H9 (cell line): ENCODE measurements at regions not wholly inside any gene's neighbourhood (a gene's known extent, or its start where the extent isn't known, plus 50 kb on each side); places are given as distances from the start of the nearest gene placed in this dataset.

Experiments
- DNase-seq: peaks from one replicate; pipeline ENCODE4 v3.0.0-alpha.2; 2017
- H2AFZ ChIP-seq: one replicate; pipeline ENCODE4 v1.6.1; 2013; ENCODE audit warnings: mild to moderate bottlenecking, low read length, control low read depth, moderate library complexity
- H2AK5ac ChIP-seq: 2 replicates; pipeline ENCODE4 v1.6.1; 2013; ENCODE audit warnings: low read length, control low read depth, mixed read lengths; ENCODE audit not compliant: insufficient read length
- H2BK120ac ChIP-seq: one replicate; pipeline ENCODE4 v1.6.1; 2013; ENCODE audit warnings: low read depth, mild to moderate bottlenecking, low read length, control low read depth, inconsistent platforms; ENCODE audit not compliant: poor library complexity, severe bottlenecking
- H2BK12ac ChIP-seq: 2 replicates; pipeline ENCODE4 v1.6.1; 2013; ENCODE audit warnings: low read length, control low read depth, mixed read lengths, low read depth; ENCODE audit not compliant: insufficient read length
- H2BK15ac ChIP-seq: 2 replicates; pipeline ENCODE4 v1.6.1; 2013; ENCODE audit warnings: low read depth, low read length, control low read depth
- H2BK20ac ChIP-seq: one replicate; pipeline ENCODE4 v1.6.1; 2013; ENCODE audit warnings: low read depth, mild to moderate bottlenecking, low read length, control low read depth, inconsistent platforms; ENCODE audit not compliant: poor library complexity, severe bottlenecking
- H2BK5ac ChIP-seq: 2 replicates; pipeline ENCODE4 v1.6.1; 2013; ENCODE audit warnings: low read length, control low read depth, mixed read lengths; ENCODE audit not compliant: insufficient read length
- H3K14ac ChIP-seq: 2 replicates; pipeline ENCODE4 v1.6.1; 2013; ENCODE audit warnings: low read length, control low read depth; ENCODE audit not compliant: insufficient read depth
- H3K18ac ChIP-seq: 2 replicates; pipeline ENCODE4 v1.6.1; 2013; ENCODE audit warnings: low read depth, mild to moderate bottlenecking, mixed read lengths, low read length, control low read depth; ENCODE audit not compliant: insufficient read length
- H3K23ac ChIP-seq: 2 replicates; pipeline ENCODE4 v1.6.1; 2013; ENCODE audit warnings: low read length, control low read depth, mixed read lengths, low read depth; ENCODE audit not compliant: insufficient read length
- H3K23me2 ChIP-seq: 2 replicates; pipeline ENCODE4 v1.6.1; 2013; ENCODE audit warnings: low read depth, mild to moderate bottlenecking, mixed read lengths, low read length, control low read depth; ENCODE audit not compliant: insufficient read length, poor library complexity, severe bottlenecking
- H3K27ac ChIP-seq: 2 replicates; pipeline ENCODE4 v1.5.1; 2013; ENCODE audit warnings: low read length, control low read depth, mixed read lengths, low read depth; ENCODE audit not compliant: insufficient read length
- H3K27me3 ChIP-seq: 2 replicates; pipeline ENCODE4 v1.6.1; 2013; ENCODE audit warnings: low read length, control low read depth, inconsistent platforms; ENCODE audit not compliant: insufficient read depth
- H3K4ac ChIP-seq: 2 replicates; pipeline ENCODE4 v1.6.1; 2013; ENCODE audit warnings: low read depth, mild to moderate bottlenecking, control low read depth, inconsistent platforms, low read length, moderate library complexity
- H3K4me1 ChIP-seq: 2 replicates; pipeline ENCODE4 v1.6.1; 2013; ENCODE audit warnings: low read length, control low read depth, inconsistent platforms; ENCODE audit not compliant: insufficient read depth
- H3K4me2 ChIP-seq: 2 replicates; pipeline ENCODE4 v1.6.1; 2013; ENCODE audit warnings: low read length, control low read depth, mixed read lengths; ENCODE audit not compliant: insufficient read length, insufficient read depth
- H3K56ac ChIP-seq: 2 replicates; pipeline ENCODE4 v1.6.1; 2013; ENCODE audit warnings: low read depth, mild to moderate bottlenecking, mixed read lengths, low read length, control low read depth; ENCODE audit not compliant: insufficient read length
- H3K79me1 ChIP-seq: 2 replicates; pipeline ENCODE4 v1.6.1; 2013; ENCODE audit warnings: low read depth, mild to moderate bottlenecking, moderate library complexity, low read length, control low read depth, inconsistent platforms; ENCODE audit not compliant: insufficient read depth, poor library complexity, severe bottlenecking
- H3K79me2 ChIP-seq: 2 replicates; pipeline ENCODE4 v1.6.1; 2013; ENCODE audit warnings: low read length, control low read depth, inconsistent platforms; ENCODE audit not compliant: insufficient read depth
- H3K9ac ChIP-seq: 2 replicates; pipeline ENCODE4 v1.6.1; 2013; ENCODE audit warnings: low read length, control low read depth, mixed read lengths; ENCODE audit not compliant: insufficient read length; ENCODE audit errors: extremely low read depth
- H3K9me3 ChIP-seq: one replicate; pipeline ENCODE4 v1.6.1; 2013; ENCODE audit warnings: low read depth, low read length, inconsistent platforms; ENCODE audit not compliant: control insufficient read depth
- H3T11ph ChIP-seq: one replicate; pipeline ENCODE4 v1.6.1; 2013; ENCODE audit warnings: mild to moderate bottlenecking, low read length, control low read depth, inconsistent platforms
- H4K20me1 ChIP-seq: one replicate; pipeline ENCODE4 v1.6.1; 2013; ENCODE audit not compliant: control insufficient read depth, insufficient read length, insufficient read depth
- H4K5ac ChIP-seq: 2 replicates; pipeline ENCODE4 v1.6.1; 2013; ENCODE audit warnings: low read depth, mild to moderate bottlenecking, mixed read lengths, low read length, control low read depth; ENCODE audit not compliant: insufficient read length
- H4K8ac ChIP-seq: replicated peaks from 2 replicates; pipeline ENCODE4 v1.6.1; 2013; ENCODE audit warnings: low read length, control low read depth, mixed read lengths, low read depth; ENCODE audit not compliant: insufficient read length
- H4K91ac ChIP-seq: 2 replicates; pipeline ENCODE4 v1.6.1; 2013; ENCODE audit warnings: low read depth, mild to moderate bottlenecking, moderate library complexity, mixed read lengths, low read length, control low read depth; ENCODE audit not compliant: insufficient read length
- H3K27ac Mint-ChIP-seq, 3 experiments: 2 replicates in 2 of 3; 3 replicates in 1 of 3; pipeline ENCODE4 v1.8.0; 2020 to 2021; ENCODE audit warnings: mixed read lengths in 3 of 3, mild to moderate bottlenecking in 1 of 3, moderate library complexity in 1 of 3
- H3K27me3 Mint-ChIP-seq: 2 replicates; pipeline ENCODE4 v1.8.0; 2021; ENCODE audit warnings: low read depth, mild to moderate bottlenecking, moderate library complexity, mixed read lengths
- H3K36me3 Mint-ChIP-seq, 3 experiments: 2 replicates in 2 of 3; 3 replicates in 1 of 3; pipeline ENCODE4 v1.8.0; 2020 to 2021; ENCODE audit warnings: low read depth in 3 of 3, mixed read lengths in 3 of 3; ENCODE audit not compliant: insufficient read depth in 1 of 3
- H3K4me1 Mint-ChIP-seq, 2 experiments: 2 replicates each; pipeline ENCODE4 v1.8.0; 2020; ENCODE audit warnings: mixed read lengths in 2 of 2
- H3K4me3 Mint-ChIP-seq, 2 experiments: 2 replicates in 1 of 2; 3 replicates in 1 of 2; pipeline ENCODE4 v1.8.0; 2020 to 2021; ENCODE audit warnings: mild to moderate bottlenecking in 2 of 2, mixed read lengths in 2 of 2, moderate library complexity in 1 of 2
- H3K9me3 Mint-ChIP-seq, 2 experiments: 2 replicates in 1 of 2; 3 replicates in 1 of 2; pipeline ENCODE4 v1.8.0; 2020; ENCODE audit warnings: mild to moderate bottlenecking in 2 of 2, mixed read lengths in 2 of 2, moderate library complexity in 1 of 2
- WGBS: extraction: QIAGEN DNeasy Blood & Tissue Kit; methylation state at CpG from one replicate; pipeline ENCODE4 v1.1.7; 2013; ENCODE audit warnings: missing lambda C conversion rate, low lambda C conversion rate, mixed read lengths; ENCODE audit not compliant: insufficient read length; ENCODE audit errors: extremely low coverage; 5-methylcytosine and 5-hydroxymethylcytosine counted together
- TF ChIP-seq, protein P1 (sequence below): fragments of 200-600 bp; sonication (generic); conservative IDR thresholded peaks from 3 replicates; pipeline ENCODE4 v1.8.0; 2021; ENCODE audit warnings: antibody characterized with exemption, mild to moderate bottlenecking

DNA sequence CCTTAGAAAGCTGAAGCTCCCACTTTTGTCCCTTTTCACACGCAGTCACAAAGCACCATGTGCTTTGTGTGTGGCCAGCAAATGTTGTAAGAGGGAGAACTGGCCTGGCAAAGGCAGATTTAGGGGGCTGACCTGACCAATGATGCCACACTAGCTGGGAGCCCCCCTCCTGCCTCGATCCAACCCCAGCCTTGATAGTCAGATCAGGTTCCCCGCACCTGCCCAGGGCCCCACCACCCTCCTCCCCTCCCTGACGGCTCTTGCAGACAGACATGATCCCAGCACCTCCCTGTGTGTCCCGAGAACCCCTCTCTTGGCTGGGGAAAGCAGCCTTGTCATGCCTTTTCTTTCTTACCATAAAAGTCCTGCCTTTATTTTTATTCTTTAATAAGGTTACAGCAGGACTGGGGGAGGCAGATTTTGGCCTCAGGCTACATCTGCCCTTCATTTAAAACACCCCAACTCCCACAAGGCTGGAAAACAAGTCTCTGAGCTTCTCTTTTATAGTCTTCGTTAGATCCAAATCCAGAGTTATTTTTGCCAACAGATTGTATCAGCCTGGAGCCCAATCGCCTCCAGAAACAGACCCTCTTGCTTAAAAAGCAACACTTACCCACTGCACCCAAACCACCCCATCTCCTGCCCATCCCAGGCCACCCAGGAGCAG lies 201.8 kb upstream of the CDH5 start:
- no peak overlapping the region for H3K23ac ChIP-seq
- no peaks in the 10 kb centered on the region for H3K9me3 ChIP-seq
- no peaks in the 10 kb centered on the region; a peak in 1 of 7 replicates for H3K36me3 Mint-ChIP-seq
- no peak overlapping the region for H3K4me2 ChIP-seq
- H3K18ac ChIP-seq, result no peak overlapping the region
- H3K23me2 ChIP-seq, result no peaks in the 10 kb centered on the region
- H2AFZ ChIP-seq, result no peak overlapping the region
- H2BK5ac ChIP-seq, result no peak overlapping the region
- no peak overlapping the region for H3K14ac ChIP-seq
- H3K4me1 Mint-ChIP-seq, result peaks cover 4 to 8% of the 10 kb centered on the region in 2 experiments; a peak in 2 of 4 replicates
- no peak overlapping the region for H4K8ac ChIP-seq
- no peak overlapping the region for H2BK15ac ChIP-seq
- no peak overlapping the region for H4K5ac ChIP-seq
- H2BK20ac ChIP-seq, result no peak overlapping the region
- H3K27ac ChIP-seq, result no peak overlapping the region
- peak overlapping the region in 1 of 3 experiments; percentile 20; a peak in 1 of 7 replicates for H3K27ac Mint-ChIP-seq
- no peaks in the 10 kb centered on the region for H3K4me1 ChIP-seq
- no peak overlapping the region for H3K4ac ChIP-seq
- no peak overlapping the region for H2AK5ac ChIP-seq
- DNase-seq, result no peak
- TF ChIP-seq, protein P1, sequence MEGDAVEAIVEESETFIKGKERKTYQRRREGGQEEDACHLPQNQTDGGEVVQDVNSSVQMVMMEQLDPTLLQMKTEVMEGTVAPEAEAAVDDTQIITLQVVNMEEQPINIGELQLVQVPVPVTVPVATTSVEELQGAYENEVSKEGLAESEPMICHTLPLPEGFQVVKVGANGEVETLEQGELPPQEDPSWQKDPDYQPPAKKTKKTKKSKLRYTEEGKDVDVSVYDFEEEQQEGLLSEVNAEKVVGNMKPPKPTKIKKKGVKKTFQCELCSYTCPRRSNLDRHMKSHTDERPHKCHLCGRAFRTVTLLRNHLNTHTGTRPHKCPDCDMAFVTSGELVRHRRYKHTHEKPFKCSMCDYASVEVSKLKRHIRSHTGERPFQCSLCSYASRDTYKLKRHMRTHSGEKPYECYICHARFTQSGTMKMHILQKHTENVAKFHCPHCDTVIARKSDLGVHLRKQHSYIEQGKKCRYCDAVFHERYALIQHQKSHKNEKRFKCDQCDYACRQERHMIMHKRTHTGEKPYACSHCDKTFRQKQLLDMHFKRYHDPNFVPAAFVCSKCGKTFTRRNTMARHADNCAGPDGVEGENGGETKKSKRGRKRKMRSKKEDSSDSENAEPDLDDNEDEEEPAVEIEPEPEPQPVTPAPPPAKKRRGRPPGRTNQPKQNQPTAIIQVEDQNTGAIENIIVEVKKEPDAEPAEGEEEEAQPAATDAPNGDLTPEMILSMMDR, result no peak
- H3K9ac ChIP-seq, result no peak overlapping the region
- H4K20me1 ChIP-seq, result no peaks in the 10 kb centered on the region
- peaks cover 15% of the 10 kb centered on the region for H3K27me3 Mint-ChIP-seq
- H3T11ph ChIP-seq, result no peak overlapping the region
- H3K56ac ChIP-seq, result no peak overlapping the region
- H3K9me3 Mint-ChIP-seq, result peaks cover 3 to 5% of the 10 kb centered on the region in 2 experiments; a peak in 3 of 5 replicates
- WGBS, result no CpG with 5 or more reads among the region's 7 CpGs
- no peaks in the 10 kb centered on the region for H3K27me3 ChIP-seq
- H2BK12ac ChIP-seq, result no peak overlapping the region
- H3K4me3 Mint-ChIP-seq, result no peak overlapping the region
- no peaks in the 10 kb centered on the region for H3K79me2 ChIP-seq
- H2BK120ac ChIP-seq, result no peak overlapping the region
- H4K91ac ChIP-seq, result no peak overlapping the region
- H3K79me1 ChIP-seq, result no peaks in the 10 kb centered on the region
